NB4 (cell line): ENCODE measurements at regions not wholly inside any gene's neighbourhood (a gene's known extent, or its start where the extent isn't known, plus 50 kb on each side); places are given as distances from the start of the nearest gene placed in this dataset.
"Not testable (repeated sequence)": the region's sequence is repeated elsewhere in the genome, so short reads cannot be mapped to it uniquely, and the experiment has no call there.

Experiments
- DNase-seq: peaks from one replicate; pipeline ENCODE4 v3.0.0; 2010; ENCODE audit warnings: low read depth
- H3K4me3 ChIP-seq: one replicate; pipeline ENCODE4 v1.5.1; 2011; ENCODE audit warnings: mild to moderate bottlenecking, low read depth, low read length, moderate library complexity
- CTCF ChIP-seq: IDR thresholded peaks from one replicate; pipeline ENCODE4 v1.5.1; 2012; ENCODE audit warnings: low read depth, low read length
- MAX ChIP-seq: IDR thresholded peaks from 2 replicates; pipeline ENCODE4 v1.6.1; 2011; ENCODE audit warnings: low read depth, low read length
- MYC ChIP-seq: IDR thresholded peaks from 2 replicates; pipeline ENCODE4 v1.6.1; 2011; ENCODE audit warnings: low read depth, low read length
- POLR2A ChIP-seq: IDR thresholded peaks from 2 replicates; pipeline ENCODE4 v1.6.1; 2011; ENCODE audit warnings: mild to moderate bottlenecking; ENCODE audit not compliant: insufficient read length; ENCODE audit errors: extremely low read depth

GRCh38 chr1:163477276-163477830 is 155.6 kb downstream of the NUF2 start:
- DNase-seq: no peak
- no peak overlapping the region for H3K4me3 ChIP-seq
- no peak for TF ChIP-seq CTCF
- no peak for TF ChIP-seq POLR2A

GRCh38 chr1:163498391-163499330 is 176.9 kb downstream of the NUF2 start:
- H3K4me3 ChIP-seq, DNase-seq: not testable (repeated sequence)

GRCh38 chr1:163504331-163504978 is 182.7 kb downstream of the NUF2 start:
- no peak overlapping the region for H3K4me3 ChIP-seq
- TF ChIP-seq CTCF (no peak), MAX (no peak), POLR2A (no peak), MYC (no peak)
- no peak for DNase-seq

- no peak overlapping the region for H3K4me3 ChIP-seq
- TF ChIP-seq MYC: no peak
- TF ChIP-seq MAX: no peak
- no peak for DNase-seq
Measured at GRCh38 chr1:163509114-163509513, 187.4 kb downstream of the NUF2 start.

GRCh38 chr1:163512349-163512989 is 190.7 kb downstream of the NUF2 start:
- no peak for DNase-seq
- no peak overlapping the region for H3K4me3 ChIP-seq
- TF ChIP-seq CTCF: no peak
- no peak for TF ChIP-seq MYC
- no peak for TF ChIP-seq MAX

- no peak for DNase-seq
- H3K4me3 ChIP-seq: no peak overlapping the region
- TF ChIP-seq POLR2A: no peak
- TF ChIP-seq CTCF: no peak
- TF ChIP-seq MAX: no peak
- TF ChIP-seq MYC: no peak
Measured at GRCh38 chr1:163523375-163524029, 201.7 kb downstream of the NUF2 start.
